Neural crest cell (in vitro differentiated cells): ENCODE measurements at regions not wholly inside any gene's neighbourhood (a gene's known extent, or its start where the extent isn't known, plus 50 kb on each side); places are given as distances from the start of the nearest gene placed in this dataset.

ENCODE experiments used
- DNase-seq: peaks from one replicate; pipeline ENCODE4 v3.0.0; 2021; ENCODE audit warnings: low read depth, mixed read lengths, low spot score
- H3K27ac Mint-ChIP-seq: one replicate; pipeline ENCODE4 v1.8.0; 2021; ENCODE audit warnings: mild to moderate bottlenecking, mixed read lengths; ENCODE audit not compliant: unreplicated experiment
- H3K27me3 Mint-ChIP-seq: 2 replicates; pipeline ENCODE4 v1.8.0; 2021; ENCODE audit warnings: low read depth, mild to moderate bottlenecking, mixed read lengths
- H3K36me3 Mint-ChIP-seq: 2 replicates; pipeline ENCODE4 v1.8.0; 2021; ENCODE audit warnings: low read depth, mild to moderate bottlenecking, mixed read lengths
- H3K4me1 Mint-ChIP-seq: 2 replicates; pipeline ENCODE4 v1.8.0; 2021; ENCODE audit warnings: mixed read lengths
- H3K4me3 Mint-ChIP-seq: one replicate; pipeline ENCODE4 v1.8.0; 2021; ENCODE audit warnings: mild to moderate bottlenecking, mixed read lengths
- H3K9me3 Mint-ChIP-seq: 2 replicates; pipeline ENCODE4 v1.8.0; 2021; ENCODE audit warnings: mixed read lengths
- TF ChIP-seq, protein P1 (sequence below): fragments of 200-600 bp; sonication (generic); conservative IDR thresholded peaks from 2 replicates; pipeline ENCODE4 v1.5.0; 2021; ENCODE audit warnings: antibody characterized with exemption, mild to moderate bottlenecking

DNA sequence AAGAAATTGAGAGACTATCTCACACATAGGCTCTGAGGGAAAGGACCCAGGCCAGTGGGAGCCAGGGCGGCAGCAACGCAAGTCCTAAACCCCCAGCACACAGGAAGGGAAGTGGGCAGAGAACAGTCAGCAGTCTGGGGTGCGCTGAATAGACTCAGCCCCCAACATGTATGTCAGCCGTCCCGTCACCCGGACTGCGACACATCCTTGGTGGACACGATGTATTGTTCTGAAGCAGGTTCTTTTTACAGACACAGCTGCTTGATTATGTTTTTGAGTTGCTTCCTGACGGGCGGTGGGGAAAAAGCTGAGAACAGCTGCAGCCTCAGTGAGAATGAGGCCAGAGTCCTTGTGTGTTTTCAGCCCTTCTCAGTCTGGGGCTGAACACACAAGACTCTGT, 64.1 kb upstream of the CXCL14 start:
- TF ChIP-seq, protein P1, sequence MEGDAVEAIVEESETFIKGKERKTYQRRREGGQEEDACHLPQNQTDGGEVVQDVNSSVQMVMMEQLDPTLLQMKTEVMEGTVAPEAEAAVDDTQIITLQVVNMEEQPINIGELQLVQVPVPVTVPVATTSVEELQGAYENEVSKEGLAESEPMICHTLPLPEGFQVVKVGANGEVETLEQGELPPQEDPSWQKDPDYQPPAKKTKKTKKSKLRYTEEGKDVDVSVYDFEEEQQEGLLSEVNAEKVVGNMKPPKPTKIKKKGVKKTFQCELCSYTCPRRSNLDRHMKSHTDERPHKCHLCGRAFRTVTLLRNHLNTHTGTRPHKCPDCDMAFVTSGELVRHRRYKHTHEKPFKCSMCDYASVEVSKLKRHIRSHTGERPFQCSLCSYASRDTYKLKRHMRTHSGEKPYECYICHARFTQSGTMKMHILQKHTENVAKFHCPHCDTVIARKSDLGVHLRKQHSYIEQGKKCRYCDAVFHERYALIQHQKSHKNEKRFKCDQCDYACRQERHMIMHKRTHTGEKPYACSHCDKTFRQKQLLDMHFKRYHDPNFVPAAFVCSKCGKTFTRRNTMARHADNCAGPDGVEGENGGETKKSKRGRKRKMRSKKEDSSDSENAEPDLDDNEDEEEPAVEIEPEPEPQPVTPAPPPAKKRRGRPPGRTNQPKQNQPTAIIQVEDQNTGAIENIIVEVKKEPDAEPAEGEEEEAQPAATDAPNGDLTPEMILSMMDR = no peak
- no peaks in the 10 kb centered on the region for H3K9me3 Mint-ChIP-seq
- DNase-seq = no peak
- H3K4me3 Mint-ChIP-seq = no peak overlapping the region
- no peaks in the 10 kb centered on the region for H3K4me1 Mint-ChIP-seq
- H3K27me3 Mint-ChIP-seq = peaks cover 19% of the 10 kb centered on the region
- H3K36me3 Mint-ChIP-seq = no peaks in the 10 kb centered on the region
- no peak overlapping the region for H3K27ac Mint-ChIP-seq

DNA sequence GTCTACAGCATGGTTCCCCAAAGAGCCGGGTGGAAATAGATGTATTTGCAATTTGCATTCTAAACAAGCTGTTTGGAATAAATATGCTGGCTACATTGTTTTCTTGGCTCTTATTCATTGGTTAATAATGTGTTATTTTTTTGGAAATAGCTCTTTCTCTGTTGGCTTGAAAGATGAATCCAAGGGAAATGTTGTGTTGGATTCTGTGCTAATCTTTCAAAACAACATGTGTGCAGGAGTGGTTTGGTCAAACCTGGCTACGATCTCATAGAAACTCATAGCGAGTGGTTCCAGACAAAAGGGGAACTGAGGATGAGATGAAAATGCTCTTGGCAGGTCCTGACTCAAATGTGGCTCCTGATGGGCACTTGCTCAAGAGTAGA, 63.7 kb upstream of the CXCL14 start:
- Mint-ChIP-seq H3K27ac (no peak overlapping the region), H3K4me1 (no peaks in the 10 kb centered on the region), H3K27me3 (peaks cover 19% of the 10 kb centered on the region), H3K9me3 (no peaks in the 10 kb centered on the region), H3K4me3 (no peak overlapping the region), H3K36me3 (no peaks in the 10 kb centered on the region)
- TF ChIP-seq, protein P1 = no peak
- no peak for DNase-seq

DNA sequence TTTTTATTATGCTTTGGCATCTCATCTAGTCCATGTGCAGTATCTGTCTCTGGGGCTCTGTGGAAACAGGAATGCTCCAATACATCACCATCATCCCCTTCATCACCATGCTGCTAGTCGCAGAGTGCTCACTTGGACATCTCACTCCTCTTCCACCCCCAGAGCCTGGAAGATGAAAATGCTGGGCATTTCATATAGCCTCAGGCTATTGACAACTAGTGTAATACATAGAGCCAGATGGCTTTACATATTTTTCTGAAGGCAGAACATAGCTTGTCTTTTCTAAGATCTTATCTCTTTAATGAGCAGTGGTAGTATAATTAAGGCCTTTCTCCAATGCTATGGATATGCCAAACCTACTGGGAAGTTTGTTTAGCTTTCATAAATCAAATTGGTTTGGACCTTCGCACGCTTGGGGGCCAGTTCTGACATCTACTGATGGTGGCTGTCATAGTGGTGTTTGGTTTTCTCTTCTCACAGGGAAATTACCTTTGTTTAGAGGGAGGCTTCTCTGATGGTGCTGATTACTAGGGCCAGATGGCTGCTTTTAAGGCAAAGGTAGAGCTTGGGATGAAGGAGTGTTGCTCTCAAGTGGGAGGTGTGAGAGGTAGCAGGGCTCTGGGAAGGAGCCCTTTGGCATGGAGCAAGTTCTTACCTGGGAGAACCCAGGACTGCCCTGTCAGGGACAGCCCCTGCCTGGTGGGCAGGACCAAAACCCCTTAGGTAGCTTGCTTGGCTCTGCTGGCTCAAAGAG, 63.1 kb upstream of the CXCL14 start:
- DNase-seq = no peak
- TF ChIP-seq, protein P1 = no peak
- H3K9me3 Mint-ChIP-seq = no peaks in the 10 kb centered on the region
- H3K27ac Mint-ChIP-seq = no peak overlapping the region
- H3K36me3 Mint-ChIP-seq = no peaks in the 10 kb centered on the region
- no peak overlapping the region for H3K4me3 Mint-ChIP-seq
- peaks cover 19% of the 10 kb centered on the region for H3K27me3 Mint-ChIP-seq
- H3K4me1 Mint-ChIP-seq = no peaks in the 10 kb centered on the region

DNA sequence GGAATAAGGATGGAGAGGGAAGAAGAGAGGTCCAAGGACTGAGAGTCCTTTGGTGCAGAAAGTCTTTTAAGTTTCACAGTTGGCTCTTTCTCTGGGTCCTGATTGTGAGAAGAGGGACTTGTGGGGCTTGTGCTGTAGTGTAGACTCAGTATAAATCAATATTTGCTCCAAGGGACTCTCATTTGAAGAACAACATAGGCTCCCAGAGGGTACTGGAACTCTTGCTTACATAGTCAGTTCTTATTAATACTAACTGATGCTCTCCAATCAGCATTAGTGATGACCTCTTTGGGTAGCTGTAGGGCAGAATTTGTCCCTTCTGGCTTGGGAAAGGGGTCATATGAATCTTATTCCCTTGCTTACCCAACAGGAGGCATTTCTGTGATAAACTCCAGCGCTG, 62.5 kb upstream of the CXCL14 start:
- Mint-ChIP-seq H3K4me3 (no peak overlapping the region), H3K4me1 (no peaks in the 10 kb centered on the region), H3K27me3 (peaks cover 19% of the 10 kb centered on the region), H3K27ac (no peak overlapping the region), H3K9me3 (no peaks in the 10 kb centered on the region), H3K36me3 (no peaks in the 10 kb centered on the region)
- TF ChIP-seq, protein P1 = no peak
- no peak for DNase-seq

DNA sequence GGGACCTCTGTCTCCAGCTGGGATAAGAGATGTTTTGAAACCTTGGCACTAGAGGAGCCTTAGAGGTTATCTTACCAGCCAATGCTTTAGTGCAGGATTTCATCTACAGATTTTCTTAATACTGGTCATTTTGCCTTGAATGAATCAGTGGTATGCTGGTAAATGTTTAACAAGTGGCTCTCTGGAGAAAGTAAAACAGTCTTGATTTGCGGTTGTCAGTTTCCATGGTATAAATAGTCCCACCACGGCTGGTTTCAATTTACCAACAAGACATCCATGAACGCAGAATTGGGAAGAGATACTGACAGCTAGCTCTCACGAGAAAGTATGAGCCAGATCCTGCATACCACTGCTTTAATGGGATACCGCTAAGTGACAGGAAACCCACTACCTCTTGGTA, 56.7 kb upstream of the CXCL14 start:
- H3K9me3 Mint-ChIP-seq = no peaks in the 10 kb centered on the region
- TF ChIP-seq, protein P1 = no peak
- H3K27me3 Mint-ChIP-seq = peaks cover 13% of the 10 kb centered on the region
- no peak overlapping the region for H3K4me3 Mint-ChIP-seq
- H3K4me1 Mint-ChIP-seq = peaks cover 17% of the 10 kb centered on the region
- no peak overlapping the region for H3K27ac Mint-ChIP-seq
- H3K36me3 Mint-ChIP-seq = no peaks in the 10 kb centered on the region
- no peak for DNase-seq
